ENCODE measurements at regions not wholly inside any gene's neighbourhood (a gene's known extent, or its start where the extent isn't known, plus 50 kb on each side); places are given as distances from the start of the nearest gene placed in this dataset.
A peak's percentile ranks its signal among the peaks of the same experiment; 100 is the strongest.

DNA sequence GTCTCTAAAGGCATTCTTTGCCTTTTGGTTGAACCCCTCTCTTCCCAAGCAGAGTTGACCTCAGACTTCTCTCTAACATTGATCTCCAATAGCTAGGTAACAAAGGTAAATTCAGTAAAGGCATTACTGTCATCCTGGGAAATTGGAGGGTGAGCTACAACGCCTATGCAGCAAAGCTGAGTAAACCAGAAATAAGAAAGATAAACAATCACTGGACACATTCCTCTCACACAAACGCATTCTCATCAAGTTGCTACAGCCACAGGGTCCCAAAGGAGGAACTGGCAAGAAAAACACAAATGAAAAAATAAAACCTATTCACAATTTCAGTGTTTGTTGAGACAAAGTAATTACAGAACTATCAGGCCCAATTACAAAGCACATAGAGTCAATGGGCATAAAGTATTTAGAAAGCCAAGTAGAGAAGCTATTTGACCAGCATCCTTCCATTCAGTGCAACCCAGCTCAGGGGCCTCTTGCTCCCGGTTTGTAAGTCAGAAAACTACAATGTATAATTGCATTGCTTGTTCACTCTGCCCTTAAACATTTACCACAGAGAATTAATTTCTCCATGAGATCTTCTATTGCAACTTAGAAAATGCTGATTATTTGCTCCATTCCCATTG, 967.7 kb downstream of the PCDH7 start:
- H3K9me3 ChIP-seq (ENCODE audit: low read depth): no peaks in the 10 kb centered on the region
- no peak for TF ChIP-seq CTCF (IDR thresholded peaks at IDR 0.05; ENCODE audit: low read depth, low read length)
- no peak overlapping the region for H3K27ac ChIP-seq
- DNase-seq (ENCODE audit: low read depth in 1 of 2, low spot score in 1 of 2): no peak
- no peaks in the 10 kb centered on the region for H3K36me3 ChIP-seq
- no peaks in the 10 kb centered on the region for H3K27me3 ChIP-seq
- H3K4me3 ChIP-seq: no peak overlapping the region
- no peaks in the 10 kb centered on the region for H3K4me1 ChIP-seq (ENCODE audit: low read depth)

- DNase-seq (ENCODE audit: low read depth in 1 of 2, low spot score in 1 of 2): peak in 1 of 2 donors; percentile 9
- no peaks in the 10 kb centered on the region for H3K36me3 ChIP-seq
These were observed 972.3 kb downstream of the PCDH7 start for GRCh38 chr4:31692399-31692940.

DNA sequence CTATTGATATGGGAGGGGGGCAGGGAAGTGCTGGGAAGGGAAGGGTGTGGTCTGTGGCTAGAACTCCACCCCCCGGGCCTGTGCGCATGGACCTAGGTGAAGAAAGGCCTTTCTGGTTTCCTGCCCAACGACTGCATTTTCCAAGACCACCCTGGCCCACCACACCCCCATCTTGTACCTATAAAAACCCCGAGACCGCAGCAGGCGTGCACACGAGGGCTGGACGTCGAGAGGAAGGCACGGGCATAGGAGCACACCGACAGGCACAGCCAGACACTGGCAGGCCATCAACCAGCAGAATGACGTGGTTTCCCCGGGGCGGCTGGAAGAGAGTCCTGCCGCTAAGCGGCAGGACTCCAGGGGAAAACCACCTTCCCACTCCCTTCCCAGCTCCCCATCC, 981.1 kb downstream of the PCDH7 start:
- Histone ChIP-seq H3K27me3 (no peaks in the 10 kb centered on the region), H3K4me1 (ENCODE audit: low read depth) (no peaks in the 10 kb centered on the region), H3K27ac (no peak overlapping the region), H3K36me3 (no peaks in the 10 kb centered on the region), H3K9me3 (ENCODE audit: low read depth) (no peaks in the 10 kb centered on the region), H3K4me3 (no peak overlapping the region)
- no peak for TF ChIP-seq CTCF (IDR thresholded peaks at IDR 0.05; ENCODE audit: low read depth, low read length)
- DNase-seq (ENCODE audit: low read depth in 1 of 2, low spot score in 1 of 2): no peak

More at GRCh38 chr4:31692399-31692940, 972.3 kb downstream of the PCDH7 start:
- peak; percentile 24 for TF ChIP-seq CTCF (IDR thresholded peaks at IDR 0.05; ENCODE audit: low read depth, low read length)
- H3K27ac ChIP-seq: no peak overlapping the region
- no peaks in the 10 kb centered on the region for H3K27me3 ChIP-seq
- no peak overlapping the region for H3K4me3 ChIP-seq
- no peaks in the 10 kb centered on the region for H3K9me3 ChIP-seq (ENCODE audit: low read depth)
- H3K4me1 ChIP-seq (ENCODE audit: low read depth): no peaks in the 10 kb centered on the region

DNA sequence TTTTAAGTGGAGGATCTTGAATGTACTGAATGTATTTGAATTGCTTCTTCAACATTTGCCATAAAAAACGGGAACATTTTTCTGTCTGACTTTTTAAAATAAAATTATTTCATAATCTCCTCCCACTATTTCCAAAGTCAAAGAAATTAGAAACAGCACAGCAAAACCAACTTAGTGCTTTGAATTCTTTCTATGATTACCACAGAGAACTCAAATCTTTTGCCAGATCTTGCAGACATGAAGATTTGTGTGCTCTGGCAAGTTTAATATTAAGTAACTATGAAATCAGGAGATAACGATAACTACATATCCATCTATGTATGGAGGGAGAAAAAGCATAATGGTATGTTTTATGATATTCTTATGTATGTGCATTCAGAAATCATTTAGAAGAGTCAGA, 982.2 kb downstream of the PCDH7 start:
- no peaks in the 10 kb centered on the region for H3K4me1 ChIP-seq (ENCODE audit: low read depth)
- DNase-seq (ENCODE audit: low read depth in 1 of 2, low spot score in 1 of 2): no peak
- no peak overlapping the region for H3K4me3 ChIP-seq
- H3K27ac ChIP-seq: no peak overlapping the region
- no peak for TF ChIP-seq CTCF (IDR thresholded peaks at IDR 0.05; ENCODE audit: low read depth, low read length)
- no peaks in the 10 kb centered on the region for H3K9me3 ChIP-seq (ENCODE audit: low read depth)
- no peaks in the 10 kb centered on the region for H3K27me3 ChIP-seq
- no peaks in the 10 kb centered on the region for H3K36me3 ChIP-seq

DNA sequence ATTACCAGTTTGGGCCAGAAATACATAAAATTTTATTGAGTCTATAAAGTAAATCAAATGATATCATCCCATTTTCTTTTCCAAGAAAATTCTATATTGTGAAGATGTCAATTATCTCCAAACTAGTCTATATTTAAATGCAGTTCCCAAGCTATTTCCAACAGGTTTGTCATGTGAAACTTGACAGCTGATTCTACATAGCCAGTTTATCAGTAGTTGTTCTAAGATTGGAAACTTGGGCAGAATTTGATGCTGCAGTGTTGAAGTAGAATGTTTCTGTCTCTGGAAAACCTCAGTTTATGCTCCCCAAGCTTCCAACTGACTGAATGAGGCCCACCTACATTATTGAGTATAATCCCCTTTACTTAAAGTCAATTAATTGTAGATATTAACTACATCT, 994.1 kb downstream of the PCDH7 start:
- peak in 1 of 2 donors; percentile 9 for DNase-seq (ENCODE audit: low read depth in 1 of 2, low spot score in 1 of 2)
- Histone ChIP-seq H3K9me3 (ENCODE audit: low read depth) (no peaks in the 10 kb centered on the region), H3K27me3 (no peaks in the 10 kb centered on the region), H3K27ac (no peak overlapping the region), H3K36me3 (no peaks in the 10 kb centered on the region), H3K4me1 (ENCODE audit: low read depth) (peaks cover 5% of the 10 kb centered on the region), H3K4me3 (no peak overlapping the region)
- no peak for TF ChIP-seq CTCF (IDR thresholded peaks at IDR 0.05; ENCODE audit: low read depth, low read length)
